H1 (cell line): ENCODE measurements at regions not wholly inside any gene's neighbourhood (a gene's known extent, or its start where the extent isn't known, plus 50 kb on each side); places are given as distances from the start of the nearest gene placed in this dataset.

Source experiments
- TAF7 ChIP-seq: optimal IDR thresholded peaks from 2 replicates; pipeline ENCODE3; 2011; ENCODE audit warnings: low read depth, mild to moderate bottlenecking, inconsistent platforms, low read length, moderate library complexity, borderline replicate concordance
- TF ChIP-seq, protein P1 (sequence below): IDR thresholded peaks from 2 replicates; pipeline ENCODE4 v1.6.1; 2011; ENCODE audit warnings: low read length, improper control_type of control experiment

DNA sequence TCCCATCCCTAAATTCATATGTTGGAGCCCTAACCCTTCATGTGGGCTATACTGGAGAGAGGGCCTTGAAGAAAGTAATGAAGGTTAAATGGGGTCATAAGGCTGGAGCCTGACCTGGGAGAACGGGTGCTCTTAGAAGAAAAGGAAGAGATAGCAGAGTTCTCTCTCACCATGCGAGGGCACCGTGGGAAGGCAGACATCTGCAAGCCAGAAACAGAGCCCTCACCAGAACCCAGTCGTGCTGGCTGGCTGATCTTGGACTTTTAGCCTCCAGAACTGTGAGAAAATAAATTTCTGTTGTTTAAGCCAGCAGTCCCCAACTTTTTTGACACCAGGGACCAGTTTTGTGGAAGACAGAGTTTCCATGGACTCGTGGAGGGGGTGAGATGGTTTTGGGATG lies 149.3 kb downstream of the ATP23 start (continued):
- TF ChIP-seq, protein P1, sequence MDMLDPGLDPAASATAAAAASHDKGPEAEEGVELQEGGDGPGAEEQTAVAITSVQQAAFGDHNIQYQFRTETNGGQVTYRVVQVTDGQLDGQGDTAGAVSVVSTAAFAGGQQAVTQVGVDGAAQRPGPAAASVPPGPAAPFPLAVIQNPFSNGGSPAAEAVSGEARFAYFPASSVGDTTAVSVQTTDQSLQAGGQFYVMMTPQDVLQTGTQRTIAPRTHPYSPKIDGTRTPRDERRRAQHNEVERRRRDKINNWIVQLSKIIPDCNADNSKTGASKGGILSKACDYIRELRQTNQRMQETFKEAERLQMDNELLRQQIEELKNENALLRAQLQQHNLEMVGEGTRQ: no peak
- TF ChIP-seq TAF7: no peak
